HepG2 (cell line): ENCODE measurements at regions not wholly inside any gene's neighbourhood (a gene's known extent, or its start where the extent isn't known, plus 50 kb on each side); places are given as distances from the start of the nearest gene placed in this dataset.

Experiments used
- ATAC-seq: fragments of 200-7000 bp; cut with Tn5 transposase; 3 replicates; pipeline ENCODE4 v1.9.1; 2020; ENCODE audit warnings: mild to moderate bottlenecking, moderate library complexity
- BruUV-seq: library from RNA; stranded (reverse); fragments of 400-500 nt; replicated peaks from 2 replicates; lab custom pipeline; 2021; lab: Mats Ljungman, UMichigan
- CTCF ChIA-PET: fragments of 300-600 bp; formaldehyde crosslinking; extraction: SDS; loops from one replicate; lab custom pipeline; 2021; ENCODE audit warnings: low total read pairs, inconsistent platforms, low intra/inter-chr PET ratio; lab: Yijun Ruan, JAX
- POLR2A ChIA-PET: fragments of 350-600 bp; sonication (Branson Sonifier 250); formaldehyde crosslinking; loops from one replicate; lab custom pipeline; 2020; ENCODE audit warnings: antibody characterized with exemption, inconsistent platforms; lab: Yijun Ruan, JAX
- DNase-seq: peaks from one replicate; pipeline ENCODE4 v3.0.0-alpha.2; 2015; ENCODE audit warnings: low spot score
- FAIRE-seq: peaks from 3 replicates; lab custom pipeline; 2011; peaks lifted over from hg19 to GRCh38; lab: Jason Lieb, UNC
- H2AFZ ChIP-seq: one replicate; pipeline ENCODE4 v1.6.1; 2011; ENCODE audit warnings: low read length, inconsistent platforms
- H3K27ac ChIP-seq: fragments of 300-600 bp; 3 replicates; pipeline ENCODE4 v1.8.0; 2011; ENCODE audit warnings: mixed run types, mild to moderate bottlenecking, mixed read lengths, low read length, inconsistent platforms; ENCODE audit not compliant: insufficient read depth; ENCODE audit errors: extremely low read length
- H3K27me3 ChIP-seq, 2 experiments: fragments of 200-600 bp in 1 of 2; 2 replicates in 1 of 2; 3 replicates in 1 of 2; pipeline versions ENCODE4 v1.6.0 to v1.8.0; 2011; ENCODE audit warnings: low read length in 2 of 2, mild to moderate bottlenecking in 2 of 2, moderate library complexity in 2 of 2, inconsistent platforms in 1 of 2; ENCODE audit not compliant: insufficient read depth in 2 of 2, control insufficient read depth in 1 of 2
- H3K36me3 ChIP-seq, 2 experiments: fragments of 200-600 bp in 1 of 2; replicated peaks in 1 of 2; 2 replicates in 1 of 2; 3 replicates in 1 of 2; pipeline versions ENCODE4 v1.5.1 to v1.8.0; 2011; ENCODE audit warnings: low read length in 2 of 2, inconsistent platforms in 1 of 2; ENCODE audit not compliant: insufficient read depth in 2 of 2, control insufficient read depth in 1 of 2
- H3K4me1 ChIP-seq: 2 replicates; pipeline ENCODE4 v1.5.1; 2012; ENCODE audit warnings: low read length, inconsistent platforms; ENCODE audit not compliant: insufficient read depth
- H3K4me2 ChIP-seq: 2 replicates; pipeline ENCODE4 v1.6.0; 2011; ENCODE audit warnings: low read depth, low read length, inconsistent platforms
- H3K4me3 ChIP-seq, 3 experiments: fragments of 200-600 bp in 1 of 3; sonication (generic), shearing (Covaris generic) in 1 of 3; replicated peaks in 1 of 3; 2 replicates each; pipeline ENCODE4 v1.5.1; 2011 to 2016; ENCODE audit warnings: low read length in 3 of 3, inconsistent platforms in 2 of 3, low read depth in 2 of 3, mild to moderate bottlenecking in 2 of 3, control low read depth in 1 of 3, mixed read lengths in 1 of 3; ENCODE audit not compliant: insufficient read depth in 1 of 3
- H3K79me2 ChIP-seq: one replicate; pipeline ENCODE4 v1.6.1; 2011; ENCODE audit warnings: low read length, inconsistent platforms; ENCODE audit not compliant: insufficient read depth
- H3K9ac ChIP-seq: 2 replicates; pipeline ENCODE4 v1.6.0; 2011; ENCODE audit warnings: mild to moderate bottlenecking, low read depth, low read length, inconsistent platforms; ENCODE audit not compliant: insufficient read depth
- H3K9me3 ChIP-seq: 2 replicates; pipeline ENCODE4 v1.5.1; 2012; ENCODE audit warnings: mild to moderate bottlenecking, low read length
- H4K20me1 ChIP-seq: 2 replicates; pipeline ENCODE4 v1.6.0; 2011; ENCODE audit warnings: inconsistent platforms, mild to moderate bottlenecking, low read length, moderate library complexity; ENCODE audit not compliant: insufficient read depth
- BRCA1 ChIP-seq: sonication (generic); formaldehyde crosslinking; IDR thresholded peaks from 2 replicates; pipeline ENCODE4 v1.4.0; 2020; ENCODE audit warnings: missing genetic modification reagents
- ELF1 ChIP-seq: sonication (generic); formaldehyde crosslinking; IDR thresholded peaks from 2 replicates; pipeline ENCODE4 v1.4.0; 2020; ENCODE audit warnings: missing genetic modification reagents
- GTF2F1 ChIP-seq: fragments of 150-350 bp; IDR thresholded peaks from 2 replicates; pipeline ENCODE4 v1.6.1; 2014; ENCODE audit warnings: low read length
- NFE2L1 ChIP-seq: sonication (generic); formaldehyde crosslinking; IDR thresholded peaks from 2 replicates; pipeline ENCODE4 v1.4.0; 2020; ENCODE audit warnings: missing genetic modification reagents, mild to moderate bottlenecking, borderline replicate concordance
- SNAPC4 ChIP-seq: sonication (generic); formaldehyde crosslinking; IDR thresholded peaks from 2 replicates; pipeline ENCODE4 v1.4.0; 2020; ENCODE audit warnings: mild to moderate bottlenecking, missing genetic modification reagents
- SP2 ChIP-seq: sonication (generic); formaldehyde crosslinking; IDR thresholded peaks from 2 replicates; pipeline ENCODE4 v1.5.1; 2020; ENCODE audit warnings: mild to moderate bottlenecking, missing genetic modification reagents
- TERF1 ChIP-seq: sonication (generic); formaldehyde crosslinking; IDR thresholded peaks from 2 replicates; pipeline ENCODE4 v1.8.0; 2022; ENCODE audit warnings: mild to moderate bottlenecking, missing genetic modification reagents, moderate library complexity
- TFDP2 ChIP-seq: sonication (generic); formaldehyde crosslinking; IDR thresholded peaks from 2 replicates; pipeline ENCODE4 v1.4.0; 2020; ENCODE audit warnings: missing genetic modification reagents
- TP53 ChIP-seq: sonication (generic); formaldehyde crosslinking; conservative IDR thresholded peaks from 2 replicates; pipeline ENCODE4 v1.4.0; 2020; ENCODE audit warnings: missing genetic modification reagents
- ZNF597 ChIP-seq: sonication (generic); formaldehyde crosslinking; IDR thresholded peaks from 2 replicates; pipeline ENCODE4 v1.5.0; 2020; ENCODE audit warnings: missing genetic modification reagents
- ZNF746 ChIP-seq: sonication (generic); formaldehyde crosslinking; IDR thresholded peaks from 2 replicates; pipeline ENCODE4 v1.8.0; 2022; ENCODE audit warnings: mild to moderate bottlenecking, missing genetic modification reagents
- ZNF83 ChIP-seq: sonication (generic); formaldehyde crosslinking; IDR thresholded peaks from 2 replicates; pipeline ENCODE4 v1.4.0; 2020; ENCODE audit warnings: missing genetic modification reagents, mild to moderate bottlenecking, borderline replicate concordance
- WGBS: methylation state at CpG from one replicate; pipeline ENCODE4 v1.1.6; 2017; ENCODE audit warnings: low lambda C conversion rate; 5-methylcytosine and 5-hydroxymethylcytosine counted together
- in situ Hi-C: cut with HindIII; loops from 2 replicates; pipeline ENCODE4 v1.10.0; 2017; ENCODE audit warnings: low pct_unique_long_range_greater_than_20kb; ENCODE audit not compliant: extremely low pct_ligation_motif_present
- intact Hi-C: fragments of 100-400 bp; cut with micrococcal nuclease; formaldehyde crosslinking; loops from one replicate; pipeline ENCODE4 v1.10.0; 2022; ENCODE audit not compliant: unreplicated experiment

GRCh38 chrX:99383786-99384185, 1026.3 kb downstream of the PCDH19 start (continued):
- TF ChIP-seq SNAPC4, result no peak
- TF ChIP-seq SP2, result no peak
- TF ChIP-seq ELF1 (CRISPR knock-in tag), result no peak
- TF ChIP-seq, all 625 proteins: peak for 0

- BruUV-seq, result no TSS peak
- intact Hi-C loops, result no loop called here
- ChIA-PET POLR2A (no interaction called here), CTCF (no interaction called here)
- no peak overlapping the region for H3K4me3 ChIP-seq
- H3K9ac ChIP-seq, result no peak overlapping the region
- WGBS, result no CpG with 5 or more reads among the region's 53 CpGs
- no peaks in the 10 kb centered on the region for H3K36me3 ChIP-seq
- DNase-seq (no peak), ATAC-seq (no peak), FAIRE-seq (no peak)
- no peak overlapping the region for H2AFZ ChIP-seq
- TF ChIP-seq ZNF597 (no peak), TFDP2 (no peak), NFE2L1 (no peak), BRCA1 (CRISPR knock-in tag) (no peak), ZNF746 (CRISPR knock-in tag) (no peak), TP53 (CRISPR knock-in tag) (no peak), ZNF83 (CRISPR knock-in tag) (no peak), TERF1 (CRISPR knock-in tag) (no peak), GTF2F1 (no peak)
- no peaks in the 10 kb centered on the region for H4K20me1 ChIP-seq
- in situ Hi-C loops, result no loop called here
- no peaks in the 10 kb centered on the region for H3K79me2 ChIP-seq
- no peak overlapping the region for H3K27ac ChIP-seq
- H3K4me2 ChIP-seq, result no peak overlapping the region
- no peaks in the 10 kb centered on the region for H3K9me3 ChIP-seq
- H3K27me3 ChIP-seq, result no peaks in the 10 kb centered on the region
- H3K4me1 ChIP-seq, result no peaks in the 10 kb centered on the region
Measured at GRCh38 chrX:99371976-99372595, 1038.0 kb downstream of the PCDH19 start.
